Smooth muscle cell (in vitro differentiated cells): ENCODE measurements at regions not wholly inside any gene's neighbourhood (a gene's known extent, or its start where the extent isn't known, plus 50 kb on each side); places are given as distances from the start of the nearest gene placed in this dataset.

Source experiments
- DNase-seq: peaks from one replicate; lab custom pipeline; 2025; ENCODE audit not compliant: unreplicated experiment; lab: John Stamatoyannopoulos, UW
- H2AFZ ChIP-seq: fragments of 200-600 bp; sonication (generic); 2 replicates; pipeline ENCODE4 v1.6.0; 2016; ENCODE audit warnings: antibody characterized with exemption, low read depth, mild to moderate bottlenecking
- H3F3A ChIP-seq: fragments of 200-600 bp; sonication (generic); 2 replicates; pipeline ENCODE4 v1.6.0; 2017; ENCODE audit warnings: antibody characterized with exemption, low read depth
- H3K27ac ChIP-seq: fragments of 200-600 bp; sonication (generic); 2 replicates; pipeline ENCODE4 v1.5.1; 2016; ENCODE audit warnings: low read depth, mild to moderate bottlenecking
- H3K27me3 ChIP-seq: fragments of 200-600 bp; sonication (generic); 2 replicates; pipeline ENCODE4 v1.6.1; 2016; ENCODE audit warnings: low read depth, mild to moderate bottlenecking
- H3K36me3 ChIP-seq: fragments of 200-600 bp; sonication (generic); 2 replicates; pipeline ENCODE4 v1.5.1; 2016; ENCODE audit warnings: low read depth
- H3K4me1 ChIP-seq: fragments of 200-600 bp; sonication (generic); 2 replicates; pipeline ENCODE4 v1.5.1; 2016; ENCODE audit warnings: low read depth
- H3K4me2 ChIP-seq: fragments of 200-600 bp; sonication (generic); 2 replicates; pipeline ENCODE4 v1.6.0; 2016; ENCODE audit warnings: mild to moderate bottlenecking
- H3K4me3 ChIP-seq: fragments of 200-600 bp; sonication (generic); 2 replicates; pipeline ENCODE4 v1.5.1; 2016; ENCODE audit warnings: mild to moderate bottlenecking
- H3K79me2 ChIP-seq: fragments of 200-600 bp; sonication (generic); 2 replicates; pipeline ENCODE4 v1.6.0; 2016; ENCODE audit warnings: low read depth, mild to moderate bottlenecking
- H3K9ac ChIP-seq: fragments of 200-600 bp; sonication (generic); 2 replicates; pipeline ENCODE4 v1.6.0; 2016; ENCODE audit warnings: low read depth
- H3K9me3 ChIP-seq: fragments of 200-600 bp; sonication (generic); replicated peaks from 2 replicates; pipeline ENCODE4 v1.5.1; 2016; ENCODE audit warnings: low read depth
- H4K20me1 ChIP-seq: fragments of 200-600 bp; sonication (generic); 2 replicates; pipeline ENCODE4 v1.6.0; 2016; ENCODE audit warnings: low read depth
- CTCF ChIP-seq: fragments of 200-600 bp; sonication (generic); IDR thresholded peaks from 2 replicates; pipeline ENCODE4 v1.5.1; 2017; ENCODE audit warnings: borderline replicate concordance, mild to moderate bottlenecking, antibody characterized with exemption; ENCODE audit not compliant: insufficient read depth, poor library complexity, severe bottlenecking
- WGBS: methylation state at CpG from one replicate; pipeline ENCODE4 v1.1.7; 2016; ENCODE audit warnings: low lambda C conversion rate; 5-methylcytosine and 5-hydroxymethylcytosine counted together

DNA sequence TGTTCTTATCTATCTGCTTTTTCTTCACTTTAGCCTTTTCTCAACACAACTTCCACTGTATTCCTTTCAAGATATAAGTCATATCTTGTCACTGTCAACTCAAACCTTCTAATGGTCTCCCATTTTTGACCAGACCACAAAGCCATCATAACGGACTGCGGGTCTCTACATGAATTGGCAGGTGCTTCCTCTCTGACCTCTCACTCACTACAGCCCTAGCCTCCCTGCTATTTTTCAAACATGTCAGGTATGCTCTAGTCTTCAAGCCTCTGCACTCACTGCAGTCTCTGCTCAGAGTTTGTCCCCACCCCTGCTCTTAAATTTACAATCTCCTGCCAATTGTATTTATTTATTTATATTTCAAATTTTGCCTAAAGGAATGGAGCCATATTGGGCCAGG lies 858.1 kb downstream of the TRIB2 start:
- no peaks in the 10 kb centered on the region for H3F3A ChIP-seq
- no peak for DNase-seq
- H3K4me2 ChIP-seq = no peak overlapping the region
- TF ChIP-seq CTCF = no peak
- H3K9me3 ChIP-seq = no peaks in the 10 kb centered on the region
- H3K27ac ChIP-seq = no peak overlapping the region
- H4K20me1 ChIP-seq = no peaks in the 10 kb centered on the region
- no peaks in the 10 kb centered on the region for H3K79me2 ChIP-seq
- H2AFZ ChIP-seq = no peak overlapping the region
- H3K9ac ChIP-seq = no peak overlapping the region
- H3K4me3 ChIP-seq = no peak overlapping the region
- WGBS = 89% methylated on average over 2 of the region's 2 CpGs
- no peaks in the 10 kb centered on the region for H3K36me3 ChIP-seq
- H3K4me1 ChIP-seq = no peaks in the 10 kb centered on the region
- H3K27me3 ChIP-seq = no peaks in the 10 kb centered on the region

DNA sequence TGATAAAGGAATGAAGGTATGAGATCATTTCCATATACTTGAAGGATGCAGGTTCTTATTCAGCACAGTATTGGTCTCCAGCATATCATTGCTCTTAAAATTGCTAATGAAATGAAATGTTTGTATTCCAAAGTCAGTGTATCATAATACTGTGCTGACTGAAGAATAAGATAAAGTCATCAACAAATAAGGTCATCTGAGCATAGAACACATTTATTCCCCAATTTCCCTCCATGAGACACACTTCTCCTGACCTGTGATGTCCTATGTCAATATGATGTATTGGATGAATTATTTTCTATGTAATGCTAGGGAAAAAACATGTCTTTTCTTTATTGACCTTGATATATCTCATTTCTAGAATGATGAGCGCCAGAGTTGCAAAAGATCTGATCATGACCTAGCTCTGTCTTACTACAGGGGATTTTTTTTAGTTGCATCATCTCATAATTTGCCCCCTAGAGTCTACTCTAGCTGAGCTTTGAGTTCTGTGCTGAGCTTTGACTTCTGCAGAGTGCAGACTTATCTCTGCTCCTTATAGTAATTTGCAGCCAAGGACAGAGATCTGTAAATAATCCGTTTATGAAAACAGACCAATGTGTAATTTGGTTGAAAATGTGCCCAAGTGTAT lies 859.8 kb downstream of the TRIB2 start:
- no peaks in the 10 kb centered on the region for H3F3A ChIP-seq
- no peak overlapping the region for H3K27ac ChIP-seq
- no peak overlapping the region for H3K4me2 ChIP-seq
- 75% methylated on average over 2 of the region's 2 CpGs for WGBS
- H3K27me3 ChIP-seq = no peaks in the 10 kb centered on the region
- no peaks in the 10 kb centered on the region for H4K20me1 ChIP-seq
- DNase-seq = no peak
- no peak overlapping the region for H3K9ac ChIP-seq
- H3K4me1 ChIP-seq = no peaks in the 10 kb centered on the region
- no peaks in the 10 kb centered on the region for H3K79me2 ChIP-seq
- H3K36me3 ChIP-seq = no peaks in the 10 kb centered on the region
- no peak overlapping the region for H2AFZ ChIP-seq
- H3K4me3 ChIP-seq = no peak overlapping the region
- TF ChIP-seq CTCF = no peak
- no peaks in the 10 kb centered on the region for H3K9me3 ChIP-seq

DNA sequence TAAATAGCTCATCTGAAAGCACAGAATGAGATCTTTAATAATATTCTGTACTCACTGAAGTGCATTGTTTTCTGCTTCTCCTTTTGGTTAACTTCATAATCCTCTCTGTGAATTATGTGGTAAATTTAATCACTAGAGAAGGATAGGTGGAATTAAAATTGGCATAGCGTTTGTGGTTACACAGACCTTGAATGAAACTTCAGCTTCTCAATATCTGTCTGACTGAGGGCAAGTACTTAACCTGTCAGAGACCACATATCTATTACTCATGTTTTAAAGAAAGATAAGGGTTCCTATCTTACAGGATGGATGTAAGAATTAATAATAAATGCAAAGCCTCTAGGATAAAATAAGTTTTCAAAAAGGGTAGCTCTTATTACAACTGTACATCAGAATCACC lies 861.8 kb downstream of the TRIB2 start:
- H4K20me1 ChIP-seq = no peaks in the 10 kb centered on the region
- no peak overlapping the region for H2AFZ ChIP-seq
- H3K27me3 ChIP-seq = no peaks in the 10 kb centered on the region
- no peaks in the 10 kb centered on the region for H3K79me2 ChIP-seq
- no peak for DNase-seq
- TF ChIP-seq CTCF = no peak
- no peaks in the 10 kb centered on the region for H3F3A ChIP-seq
- no peaks in the 10 kb centered on the region for H3K9me3 ChIP-seq
- WGBS = 59% methylated on average over 1 of the region's 1 CpG
- no peaks in the 10 kb centered on the region for H3K36me3 ChIP-seq
- H3K4me3 ChIP-seq = no peak overlapping the region
- H3K4me1 ChIP-seq = no peaks in the 10 kb centered on the region
- no peak overlapping the region for H3K4me2 ChIP-seq
- H3K9ac ChIP-seq = no peak overlapping the region
- H3K27ac ChIP-seq = no peak overlapping the region

DNA sequence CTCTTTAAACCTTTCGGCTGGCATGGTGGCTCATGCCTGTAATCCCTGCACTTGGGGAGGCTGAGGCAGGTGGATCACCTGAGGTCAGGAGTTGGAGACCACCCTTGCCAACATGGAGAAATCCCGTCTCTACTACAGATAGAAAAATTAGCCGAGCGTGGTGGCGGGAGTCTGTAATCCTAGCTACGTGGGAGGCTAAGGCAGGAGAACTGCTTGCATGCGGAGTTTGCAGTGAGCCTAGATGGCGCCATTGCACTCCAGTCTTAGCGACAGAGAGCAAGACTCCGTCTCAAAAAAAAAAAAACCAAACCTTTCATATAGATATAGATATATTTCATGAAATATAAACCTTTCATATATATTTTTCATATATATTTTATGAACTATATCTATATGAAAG lies 864.7 kb downstream of the TRIB2 start:
- Histone ChIP-seq H3K4me3 (no peak overlapping the region), H3K27ac (no peak overlapping the region), H2AFZ (no peak overlapping the region), H3K79me2 (no peaks in the 10 kb centered on the region), H3K9ac (no peak overlapping the region), H3K9me3 (no peaks in the 10 kb centered on the region), H3K4me2 (no peak overlapping the region), H3F3A (no peaks in the 10 kb centered on the region), H4K20me1 (no peaks in the 10 kb centered on the region), H3K36me3 (no peaks in the 10 kb centered on the region), H3K4me1 (no peaks in the 10 kb centered on the region), H3K27me3 (no peaks in the 10 kb centered on the region)
- 56% methylated on average over 10 of the region's 10 CpGs for WGBS
- no peak for TF ChIP-seq CTCF
- DNase-seq = no peak
